ENCODE measurements at regions not wholly inside any gene's neighbourhood (a gene's known extent, or its start where the extent isn't known, plus 50 kb on each side); places are given as distances from the start of the nearest gene placed in this dataset.

- TF ChIP-seq CTCF (conservative IDR thresholded peaks at IDR 0.05 in 1 of 2, IDR thresholded peaks at IDR 0.05 in 1 of 2; ENCODE audit: low read depth in 1 of 2, low read length in 2 of 2) (no peak), EZH2 (IDR thresholded peaks at IDR 0.05; ENCODE audit: low read length, missing control alignments) (no peak)
Measured at GRCh38 chr2:64326578-64327050, 127.3 kb upstream of the LGALSL start.

Data from fibroblast of lung (primary cell).